GM20431 (cell line): ENCODE measurements at regions not wholly inside any gene's neighbourhood (a gene's known extent, or its start where the extent isn't known, plus 50 kb on each side); places are given as distances from the start of the nearest gene placed in this dataset.
"Not testable (repeated sequence)": the region's sequence is repeated elsewhere in the genome, so short reads cannot be mapped to it uniquely, and the experiment has no call there.

Experiments
- in situ Hi-C: fragments of 300-500 bp; cut with MseI, MboI; formaldehyde crosslinking; loops from one replicate; pipeline ENCODE4 v1.15.0; 2020; ENCODE audit warnings: low sequenced_read_pairs; ENCODE audit not compliant: unreplicated experiment

DNA sequence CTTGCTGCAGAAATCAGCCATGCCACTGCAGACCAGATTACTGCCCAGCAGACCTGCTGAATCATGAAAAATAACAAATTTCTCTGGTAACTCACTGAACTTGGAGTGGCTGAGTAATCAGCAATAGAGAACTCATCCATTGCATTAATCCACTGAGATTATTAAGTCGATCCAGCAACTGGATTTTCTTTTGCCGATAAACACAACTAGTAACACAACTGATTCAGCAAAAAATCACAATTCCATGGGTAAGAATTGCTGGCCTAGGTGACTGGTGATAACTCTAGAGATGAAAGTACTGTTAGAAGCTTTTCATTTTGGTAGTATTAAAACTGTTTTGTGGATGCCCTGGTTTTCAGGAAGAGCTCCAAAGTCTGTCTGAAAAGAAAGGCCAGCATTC, 214.5 kb downstream of the ETV1 start:
- in situ Hi-C loops: no loop called here

DNA sequence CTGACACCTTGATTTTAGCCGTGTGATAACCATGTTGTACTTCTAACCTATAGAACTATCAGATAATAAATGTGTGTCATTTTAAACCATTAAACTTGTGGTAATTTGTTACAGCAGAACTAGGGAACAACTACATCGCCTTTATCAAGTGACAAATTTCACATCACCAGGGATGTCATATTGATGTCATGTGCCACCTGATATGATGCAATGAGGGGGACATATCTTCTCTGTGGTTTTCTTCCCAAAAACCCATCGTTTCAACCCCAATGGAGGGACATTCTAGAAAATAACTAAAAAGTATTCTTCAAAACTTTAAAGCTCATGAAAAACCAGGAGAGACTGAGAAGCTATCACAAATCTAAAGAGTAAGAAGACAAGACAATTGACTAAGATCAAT, 212.2 kb downstream of the ETV1 start:
- in situ Hi-C loops: no loop called here

DNA sequence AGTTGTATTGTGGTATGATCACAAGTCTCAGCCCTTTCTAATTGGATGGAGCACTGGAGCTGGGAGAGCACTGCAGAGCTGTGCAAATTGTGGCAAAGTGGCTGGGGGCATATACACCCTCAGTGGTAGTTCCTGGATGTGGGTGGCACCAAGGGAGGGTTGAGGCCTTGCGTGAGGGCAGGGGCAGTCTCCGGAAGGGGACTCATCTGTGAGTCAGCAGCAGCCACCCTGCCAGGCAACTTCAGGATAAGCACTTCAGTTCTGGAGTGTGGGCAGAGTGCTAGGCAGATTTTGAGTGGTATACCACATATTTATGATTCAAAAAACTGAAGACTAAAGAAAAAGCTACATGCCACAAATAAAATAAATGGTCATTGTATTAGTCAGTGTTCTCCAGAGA, 210.5 kb downstream of the ETV1 start:
- in situ Hi-C loops: no loop called here

DNA sequence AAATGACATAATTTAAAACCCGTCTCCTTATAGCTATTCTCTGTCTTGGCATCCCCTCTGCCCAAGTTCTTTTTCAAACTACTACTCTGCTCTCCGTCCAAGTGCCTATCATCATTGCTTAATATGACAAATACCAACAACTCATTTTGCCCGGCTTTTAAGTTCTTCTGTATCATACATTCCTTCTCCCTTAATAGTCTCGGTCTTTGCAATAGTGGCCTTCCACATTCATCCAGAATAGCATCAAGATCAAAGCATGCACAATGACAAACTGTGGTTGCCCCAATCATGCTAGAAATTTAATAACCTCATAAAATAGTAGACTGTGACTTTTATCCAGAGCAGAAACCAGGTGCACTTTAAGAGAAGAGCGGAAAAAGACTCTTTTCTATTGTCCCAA, 198.9 kb downstream of the ETV1 start:
- in situ Hi-C loops: no loop called here

DNA sequence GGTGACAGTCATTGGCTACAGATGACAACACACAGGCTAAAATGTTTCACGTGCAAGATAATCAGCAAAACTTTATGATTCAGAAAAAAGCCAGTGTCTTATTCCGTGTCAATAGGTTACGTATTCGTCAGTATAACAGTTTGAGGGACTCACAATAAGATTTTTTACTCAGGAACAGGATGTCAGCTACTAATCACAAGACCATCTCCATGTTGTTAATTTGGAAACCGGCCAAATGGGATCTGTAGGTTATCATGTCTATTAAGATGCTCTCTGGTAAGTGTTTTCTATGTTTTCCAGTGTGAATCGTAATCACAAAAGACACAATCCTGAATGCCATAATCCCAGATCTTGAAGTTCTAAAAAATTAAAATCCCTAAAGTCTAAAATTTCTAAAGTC, 197.3 kb downstream of the ETV1 start:
- in situ Hi-C loops: no loop called here

DNA sequence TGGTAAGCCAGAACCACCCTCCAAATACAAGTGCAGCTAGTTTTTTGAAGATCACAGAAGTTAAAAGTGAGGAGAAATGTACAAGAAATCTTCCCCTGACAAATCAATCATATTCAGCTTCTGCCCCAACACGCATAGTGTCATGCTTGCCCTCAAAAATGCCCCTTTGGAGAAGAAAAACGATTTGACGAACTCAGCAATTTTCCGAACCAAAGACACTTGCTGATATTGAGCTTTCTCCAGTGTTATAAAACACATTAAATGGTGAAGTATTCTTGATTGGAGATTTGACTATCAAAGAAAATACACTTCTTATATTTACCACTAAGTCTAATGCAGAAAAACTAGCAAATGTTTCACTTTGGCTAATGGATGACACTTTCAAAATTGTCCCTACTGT, 195.5 kb downstream of the ETV1 start:
- in situ Hi-C loops: no loop called here

DNA sequence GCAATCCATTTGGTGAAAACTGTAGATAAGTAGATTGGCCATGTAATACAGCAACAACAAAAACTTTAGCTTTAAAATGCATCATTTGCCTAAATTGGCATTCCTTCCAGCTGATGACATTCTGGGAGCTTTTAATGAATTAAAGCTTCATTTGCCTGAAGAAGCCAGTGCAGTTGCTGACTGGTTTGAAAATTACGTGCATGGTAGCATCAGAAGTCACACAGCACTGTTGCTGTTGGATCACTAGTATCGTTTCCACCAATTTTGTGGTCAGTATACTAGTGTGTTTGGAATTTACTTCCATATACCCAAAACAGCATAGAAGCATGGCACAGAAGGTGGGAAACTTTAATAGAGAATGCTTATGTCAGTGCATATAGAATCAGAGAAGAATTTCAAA, 194.9 kb downstream of the ETV1 start:
- in situ Hi-C loops: no loop called here

DNA sequence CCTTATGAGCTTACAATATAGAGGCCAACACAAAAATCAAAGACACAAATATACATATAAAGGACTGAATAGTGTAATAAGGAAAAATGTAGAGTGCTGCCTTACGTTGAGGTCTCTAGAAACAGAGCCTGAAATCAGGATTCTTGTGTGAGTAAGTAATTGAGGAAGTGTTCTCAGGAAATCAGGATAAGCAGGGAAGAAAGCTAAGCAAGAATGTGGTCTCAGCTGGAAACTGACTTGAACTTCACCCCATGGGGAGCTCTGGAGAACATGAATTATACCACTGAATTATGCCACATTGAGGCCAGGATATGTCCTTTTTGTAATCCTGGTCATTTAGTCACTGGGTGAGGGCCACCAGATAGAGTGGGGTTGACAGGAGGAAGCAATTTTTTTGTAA, 191.9 kb downstream of the ETV1 start:
- in situ Hi-C loops: no loop called here

DNA sequence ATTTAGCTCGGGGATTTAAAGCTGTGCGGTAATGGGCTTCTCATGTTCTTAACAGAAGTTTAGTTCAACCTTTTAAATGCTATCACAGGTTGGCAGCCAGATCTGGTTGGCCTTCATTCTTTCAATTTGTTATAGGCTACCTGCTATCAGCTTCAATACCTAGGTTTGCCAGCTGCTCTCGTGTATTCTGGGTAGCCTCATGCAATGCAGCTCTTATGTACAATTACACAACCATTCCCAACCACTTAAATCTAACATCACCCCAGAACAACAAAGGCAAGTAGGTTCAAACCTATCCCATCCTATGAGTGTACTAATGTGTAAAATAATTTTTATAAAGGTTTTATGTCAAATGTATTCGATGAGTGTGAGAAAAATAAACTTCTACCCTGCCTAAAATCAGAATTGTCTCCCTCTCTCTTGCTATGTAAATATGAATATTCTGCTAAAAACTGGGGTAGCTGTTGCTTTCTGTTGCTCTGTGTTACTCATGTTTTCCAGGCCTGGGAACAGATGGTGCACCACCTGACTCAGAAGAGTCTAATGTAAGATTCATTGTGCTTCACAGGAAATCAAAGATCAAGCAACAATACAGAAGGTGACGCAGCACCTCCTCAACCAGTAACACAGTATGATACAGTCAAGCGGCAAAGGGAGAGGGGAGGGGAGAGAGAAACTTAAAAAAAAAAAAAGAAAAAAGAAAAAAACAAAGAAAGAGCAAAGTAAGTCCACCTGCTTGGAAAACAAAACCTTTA, 188.6 kb downstream of the ETV1 start:
- in situ Hi-C loops: no loop called here

DNA sequence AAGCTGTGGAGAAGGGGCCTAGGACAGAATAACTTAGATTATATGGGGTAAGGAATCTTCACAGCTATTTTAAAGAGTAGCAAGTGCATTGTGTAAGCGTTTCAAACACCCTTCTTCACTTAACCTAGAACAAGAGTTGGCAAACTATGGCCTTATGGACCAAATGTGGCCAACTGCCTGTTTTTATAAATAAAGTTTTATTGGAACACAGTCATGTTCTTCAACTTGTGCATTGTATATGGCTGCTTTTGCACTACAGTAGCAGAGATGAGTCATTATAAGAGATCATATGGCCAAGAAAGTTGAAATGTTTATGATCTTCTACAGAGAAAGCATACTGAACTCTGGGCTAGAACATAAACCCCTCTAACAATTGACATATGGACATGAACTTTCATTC, 187.8 kb downstream of the ETV1 start:
- in situ Hi-C loops: no loop called here

DNA sequence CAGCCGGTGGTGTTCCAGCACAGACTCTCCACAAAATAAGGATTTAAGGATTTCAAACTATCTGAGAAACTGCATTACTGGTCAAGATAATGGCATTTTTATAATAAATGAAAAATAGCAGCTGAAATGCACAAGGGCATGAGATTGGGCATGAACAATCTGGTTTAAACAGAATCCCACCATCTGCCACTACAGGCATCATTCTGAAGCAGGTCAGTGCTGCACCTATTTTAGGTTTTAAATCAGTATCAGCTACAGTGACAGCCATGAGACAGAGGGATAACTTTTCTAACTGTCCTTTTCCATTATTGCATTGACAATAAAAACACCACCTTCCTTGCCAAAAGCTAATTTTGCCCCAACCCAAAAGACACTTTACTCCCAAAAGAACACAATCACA, 186.8 kb downstream of the ETV1 start:
- in situ Hi-C loops: no loop called here

DNA sequence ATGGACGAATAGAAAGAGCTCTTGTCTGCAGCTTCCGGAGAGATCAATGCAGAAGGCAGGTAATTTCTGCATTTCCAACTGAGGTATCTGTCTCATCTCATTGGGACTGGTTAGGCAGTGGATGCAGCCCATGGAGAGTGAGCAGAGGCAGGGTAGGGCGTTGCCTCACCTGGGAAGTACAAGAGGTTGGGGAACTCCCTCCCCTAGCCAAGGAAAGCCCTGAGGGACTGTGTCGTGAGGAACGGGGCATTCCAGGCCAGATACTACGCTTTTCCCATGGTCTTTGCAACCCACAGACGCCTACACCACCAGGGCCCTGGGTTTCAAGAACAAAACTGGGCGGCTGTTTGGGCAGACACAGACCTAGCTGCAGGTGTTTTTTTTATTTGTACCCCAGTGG, 186.3 kb downstream of the ETV1 start:
- in situ Hi-C loops: no loop called here

DNA sequence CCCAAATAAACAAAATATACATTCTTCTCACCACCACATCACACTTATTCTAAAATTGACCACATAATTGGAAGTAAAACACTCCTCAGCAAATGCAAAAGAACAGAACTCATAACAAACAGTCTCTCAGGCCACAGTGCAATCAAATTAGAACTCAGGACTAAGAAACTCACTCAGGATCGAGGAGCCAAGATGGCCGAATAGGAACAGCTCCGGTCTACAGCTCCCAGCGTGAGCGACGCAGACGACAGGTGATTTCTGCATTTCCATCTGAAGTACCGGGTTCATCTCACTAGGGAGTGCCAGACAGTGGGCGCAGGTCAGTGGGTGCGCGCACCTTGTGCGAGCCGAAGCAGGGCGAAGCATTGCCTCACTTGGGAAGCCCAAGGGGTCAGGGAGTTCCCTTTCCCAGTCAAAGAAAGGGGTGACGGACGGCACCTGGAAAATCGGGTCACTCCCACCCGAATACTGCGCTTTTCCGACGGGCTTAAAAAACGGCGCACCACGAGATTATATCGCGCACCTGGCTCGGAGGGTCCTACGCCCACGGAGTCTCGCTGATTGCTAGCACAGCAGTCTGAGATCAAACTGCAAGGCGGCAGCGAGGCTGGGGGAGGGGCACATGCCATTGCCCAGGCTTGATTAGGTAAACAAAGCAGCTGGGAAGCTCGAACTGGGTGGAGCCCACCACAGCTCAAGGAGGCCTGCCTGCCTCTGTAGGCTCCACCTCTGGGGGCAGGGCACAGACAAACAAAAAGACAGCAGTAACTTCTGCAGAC, 183.2 kb downstream of the ETV1 start:
- in situ Hi-C loops: not testable (repeated sequence)

DNA sequence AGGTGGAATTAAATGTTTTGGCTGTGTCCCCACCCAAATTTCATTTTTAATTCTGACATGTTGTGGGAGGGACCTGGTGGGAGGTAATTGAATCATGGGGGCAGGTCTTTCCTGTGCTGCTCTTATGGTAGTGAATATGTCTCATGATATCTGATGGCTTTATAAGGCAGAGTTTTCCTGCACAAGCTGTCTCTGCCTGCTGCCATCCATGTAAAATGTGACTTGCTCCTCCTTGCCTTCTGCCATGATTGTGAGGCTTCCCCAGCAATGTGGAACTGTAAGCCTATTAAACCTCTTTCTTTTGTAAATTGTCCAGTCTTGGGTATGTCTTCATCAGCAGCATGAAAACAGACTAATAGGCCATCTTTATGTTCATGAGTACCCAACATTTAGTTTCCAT, 172.2 kb downstream of the ETV1 start:
- in situ Hi-C loops: not testable (repeated sequence)

DNA sequence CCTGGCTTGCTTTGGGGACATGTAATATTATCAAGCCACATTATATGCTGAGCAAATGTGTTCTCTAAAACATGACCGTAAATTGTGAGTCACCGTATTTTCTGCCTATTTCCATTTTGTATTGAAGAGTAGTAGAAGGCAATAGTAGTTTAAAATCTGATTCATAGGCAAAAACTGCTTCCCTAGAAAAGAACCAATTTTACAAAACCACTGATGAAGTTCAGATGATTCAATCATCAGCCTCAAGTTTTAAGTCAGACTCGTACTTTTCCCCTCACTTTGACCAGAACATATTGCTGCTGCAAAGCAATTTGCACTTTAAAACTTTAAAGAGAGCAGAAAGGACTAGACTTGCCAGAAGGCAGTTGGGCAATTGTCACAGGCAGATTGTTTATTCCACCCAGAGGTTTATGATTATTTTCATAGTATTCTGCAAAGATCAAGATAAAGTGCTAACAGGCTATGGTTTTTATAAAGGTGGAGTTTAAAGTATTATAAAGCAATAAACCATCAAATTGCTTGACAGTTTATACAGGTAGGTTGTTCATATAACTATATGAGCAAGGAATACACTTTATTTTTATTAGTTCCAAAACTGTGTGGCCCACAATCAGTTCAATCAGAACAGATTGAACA, 168.2 kb downstream of the ETV1 start:
- in situ Hi-C loops: no loop called here

DNA sequence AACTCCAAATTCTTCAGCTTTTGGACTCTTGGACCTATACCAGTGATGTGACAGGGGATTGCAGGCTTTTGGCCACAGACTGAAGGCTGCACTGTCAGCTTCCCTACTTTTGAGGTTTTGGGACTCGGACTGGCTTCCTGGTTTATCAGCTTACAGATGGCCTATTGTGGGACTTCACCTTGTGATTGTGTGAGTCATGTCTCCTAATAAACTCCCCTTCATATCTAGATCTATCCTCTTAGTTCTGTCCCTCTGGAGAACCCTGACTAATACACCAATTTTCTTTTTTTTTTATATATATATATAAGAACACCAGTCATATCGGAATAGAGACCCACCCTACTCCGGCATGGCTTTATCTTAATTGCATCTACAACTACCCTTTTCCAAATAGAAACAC, 166.8 kb downstream of the ETV1 start:
- in situ Hi-C loops: no loop called here

DNA sequence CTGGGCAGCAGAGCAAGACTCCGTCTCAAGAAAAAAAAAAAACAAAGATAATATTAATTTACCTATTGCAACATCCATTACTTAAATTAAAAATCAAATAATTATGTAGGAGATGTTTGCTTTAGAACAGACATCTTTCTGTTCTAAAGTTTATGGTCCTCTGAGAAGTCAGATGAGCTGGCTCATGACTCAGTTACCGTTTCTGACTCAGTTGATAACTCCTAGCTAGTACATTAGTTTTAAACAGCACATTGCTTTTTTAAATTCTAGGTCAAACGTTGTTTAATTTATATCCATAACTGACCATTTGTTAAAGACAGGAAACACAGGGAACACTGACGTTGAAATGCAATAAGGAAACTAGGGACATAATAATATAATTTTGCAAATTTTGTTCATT, 162.7 kb downstream of the ETV1 start:
- in situ Hi-C loops: no loop called here

DNA sequence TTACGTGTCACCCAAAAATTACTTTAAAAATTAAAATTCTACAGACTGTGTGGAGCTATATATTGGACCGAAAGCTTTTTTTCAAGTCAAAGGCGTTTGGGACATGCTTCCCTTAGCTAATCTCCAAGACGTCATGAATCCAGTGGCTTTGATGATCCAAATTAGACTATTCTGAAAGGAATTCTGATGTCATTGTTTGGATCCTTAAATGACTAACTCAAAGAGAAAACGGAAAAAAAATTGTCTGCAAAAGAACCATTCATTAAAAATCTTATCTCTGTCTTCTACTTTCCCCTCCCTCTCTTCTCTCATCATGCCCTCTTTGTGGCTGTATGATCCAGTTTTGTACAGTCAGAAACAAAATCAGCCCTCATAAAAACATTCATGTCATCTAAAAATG, 161.8 kb downstream of the ETV1 start:
- in situ Hi-C loops: no loop called here

DNA sequence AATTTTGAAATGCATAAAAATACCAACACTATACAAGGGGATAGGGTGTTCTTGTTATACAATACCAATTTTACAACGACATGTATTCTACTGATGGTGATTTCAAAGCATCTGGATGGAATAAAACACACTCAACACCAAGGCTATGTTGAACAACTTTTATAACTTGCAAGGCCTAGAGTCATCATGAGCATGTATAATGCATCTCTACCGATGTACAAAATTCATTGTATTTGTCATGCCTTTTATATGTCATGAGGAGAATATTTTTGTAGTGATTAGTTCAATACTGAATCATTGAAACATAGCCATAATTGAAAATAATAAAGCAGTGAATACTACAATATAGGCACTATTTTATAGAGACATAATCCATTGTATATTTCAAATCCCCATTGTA, 160.2 kb downstream of the ETV1 start:
- in situ Hi-C loops: no loop called here

DNA sequence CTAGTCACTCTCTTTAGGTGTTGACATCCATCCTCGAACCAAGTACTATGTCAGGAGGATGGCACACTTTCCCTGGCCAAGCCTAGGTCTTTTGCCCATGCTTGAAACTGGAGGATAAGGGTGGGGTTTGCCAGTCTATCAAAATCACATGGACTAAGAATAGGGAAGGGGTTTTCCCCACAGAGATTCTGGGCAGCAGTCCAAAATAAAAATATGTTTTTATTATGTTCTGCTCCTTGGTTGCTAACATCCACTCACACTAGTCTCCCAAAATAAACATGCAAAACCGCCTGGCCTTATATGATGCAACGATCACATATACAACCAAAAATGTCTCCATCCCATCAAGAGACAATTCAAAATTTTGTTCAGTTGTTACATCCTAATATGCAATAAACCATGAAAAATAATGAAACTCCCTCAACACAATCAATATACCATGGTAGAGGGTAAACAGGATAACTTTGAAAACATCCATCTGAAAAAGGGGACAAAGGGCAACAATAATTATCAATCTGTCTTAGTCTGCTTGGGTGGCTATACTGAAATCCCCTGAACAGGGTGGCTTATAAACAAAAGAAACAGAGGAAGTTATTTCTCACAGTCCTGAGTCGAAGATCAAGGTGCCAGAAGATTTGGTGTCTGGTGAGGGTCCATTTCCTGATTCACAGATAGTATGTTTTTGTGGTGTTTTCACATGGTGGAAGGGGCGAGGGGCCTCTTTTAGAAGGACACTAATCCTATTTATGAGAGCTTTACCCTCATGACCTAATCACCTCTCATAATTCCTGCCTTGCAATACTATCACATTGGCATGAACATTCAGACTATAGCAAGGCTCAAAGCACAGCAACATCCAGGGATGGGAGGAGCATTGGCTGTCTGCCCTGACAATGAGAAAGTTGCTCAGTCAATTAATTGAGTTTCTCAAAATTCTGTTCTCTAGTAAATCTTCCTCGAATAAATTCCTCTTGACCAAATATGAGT, 159.3 kb downstream of the ETV1 start:
- in situ Hi-C loops: no loop called here
